ENCODE measurements at regions not wholly inside any gene's neighbourhood (a gene's known extent, or its start where the extent isn't known, plus 50 kb on each side); places are given as distances from the start of the nearest gene placed in this dataset.

DNA sequence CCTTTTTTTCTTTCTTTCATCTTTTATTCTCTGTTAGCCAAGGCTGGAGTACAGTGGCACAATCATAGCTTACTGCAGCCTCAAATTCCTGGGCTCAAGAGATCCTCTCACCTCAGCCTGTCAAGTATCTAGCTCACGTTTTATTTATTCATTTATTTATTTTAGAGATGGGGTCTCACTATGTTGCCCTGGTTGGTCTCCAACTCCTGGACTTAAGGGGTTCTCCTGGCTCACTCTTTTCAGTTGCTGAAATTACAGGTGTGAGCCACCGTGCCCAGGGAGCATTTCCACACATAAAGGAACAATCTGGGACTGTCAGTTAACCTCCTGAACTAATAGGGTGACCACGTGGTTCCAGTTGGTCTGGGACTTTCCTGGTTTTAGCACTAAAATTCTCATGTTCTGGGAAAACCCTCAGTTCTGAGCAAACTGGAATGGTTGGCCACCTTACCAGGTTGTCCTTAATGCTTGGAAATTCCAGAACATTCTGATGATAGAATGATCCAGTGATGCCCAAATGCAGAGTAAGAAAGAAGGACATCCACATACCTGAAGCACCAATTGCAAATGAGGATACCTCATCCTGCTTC, 105.5 kb upstream of the ZNF217 start:
- TF ChIP-seq, protein P1, sequence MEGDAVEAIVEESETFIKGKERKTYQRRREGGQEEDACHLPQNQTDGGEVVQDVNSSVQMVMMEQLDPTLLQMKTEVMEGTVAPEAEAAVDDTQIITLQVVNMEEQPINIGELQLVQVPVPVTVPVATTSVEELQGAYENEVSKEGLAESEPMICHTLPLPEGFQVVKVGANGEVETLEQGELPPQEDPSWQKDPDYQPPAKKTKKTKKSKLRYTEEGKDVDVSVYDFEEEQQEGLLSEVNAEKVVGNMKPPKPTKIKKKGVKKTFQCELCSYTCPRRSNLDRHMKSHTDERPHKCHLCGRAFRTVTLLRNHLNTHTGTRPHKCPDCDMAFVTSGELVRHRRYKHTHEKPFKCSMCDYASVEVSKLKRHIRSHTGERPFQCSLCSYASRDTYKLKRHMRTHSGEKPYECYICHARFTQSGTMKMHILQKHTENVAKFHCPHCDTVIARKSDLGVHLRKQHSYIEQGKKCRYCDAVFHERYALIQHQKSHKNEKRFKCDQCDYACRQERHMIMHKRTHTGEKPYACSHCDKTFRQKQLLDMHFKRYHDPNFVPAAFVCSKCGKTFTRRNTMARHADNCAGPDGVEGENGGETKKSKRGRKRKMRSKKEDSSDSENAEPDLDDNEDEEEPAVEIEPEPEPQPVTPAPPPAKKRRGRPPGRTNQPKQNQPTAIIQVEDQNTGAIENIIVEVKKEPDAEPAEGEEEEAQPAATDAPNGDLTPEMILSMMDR (conservative IDR thresholded peaks at IDR 0.05; ENCODE audit: low read depth, low read length), result no peak
- no peak for TF ChIP-seq RFX5 (IDR thresholded peaks at IDR 0.05; ENCODE audit: low read depth, low read length)
- TF ChIP-seq POLR2A (IDR thresholded peaks at IDR 0.05; ENCODE audit: low read depth, low read length), result no peak
- TF ChIP-seq RCOR1 (IDR thresholded peaks at IDR 0.05; ENCODE audit: insufficient replicate concordance, low read length), result no peak
- TF ChIP-seq, protein P2, sequence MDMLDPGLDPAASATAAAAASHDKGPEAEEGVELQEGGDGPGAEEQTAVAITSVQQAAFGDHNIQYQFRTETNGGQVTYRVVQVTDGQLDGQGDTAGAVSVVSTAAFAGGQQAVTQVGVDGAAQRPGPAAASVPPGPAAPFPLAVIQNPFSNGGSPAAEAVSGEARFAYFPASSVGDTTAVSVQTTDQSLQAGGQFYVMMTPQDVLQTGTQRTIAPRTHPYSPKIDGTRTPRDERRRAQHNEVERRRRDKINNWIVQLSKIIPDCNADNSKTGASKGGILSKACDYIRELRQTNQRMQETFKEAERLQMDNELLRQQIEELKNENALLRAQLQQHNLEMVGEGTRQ (IDR thresholded peaks at IDR 0.05; ENCODE audit: low read depth, low read length), result no peak
- no peak for TF ChIP-seq RAD21 (IDR thresholded peaks at IDR 0.05; ENCODE audit: low read length)
- TF ChIP-seq MAZ (IDR thresholded peaks at IDR 0.05; ENCODE audit: borderline replicate concordance, low read depth, low read length), result no peak
- no peak for TF ChIP-seq MXI1 (IDR thresholded peaks at IDR 0.05; ENCODE audit: borderline replicate concordance, low read depth, low read length)
- TF ChIP-seq CEBPB (IDR thresholded peaks at IDR 0.05; ENCODE audit: low read depth, low read length), result no peak
- no peak for TF ChIP-seq CHD1 (IDR thresholded peaks at IDR 0.05; ENCODE audit: low read depth, low read length)
- TF ChIP-seq FOS (IDR thresholded peaks at IDR 0.05; ENCODE audit: low read depth, low read length), result no peak
- no peak for TF ChIP-seq BHLHE40 (IDR thresholded peaks at IDR 0.05; ENCODE audit: low read depth, low read length)

Measured in IMR-90 (cell line).